Activated CD4-positive, alpha-beta T cell treated with anti-CD3 and anti-CD28 coated beads, Interleukin-2, Interleukin-4, amounts not matched to agents 100 ng/mL and 50 ng/mL, durations not matched to agents 16 hours and 8 hours (primary cell): ENCODE measurements at regions not wholly inside any gene's neighbourhood (a gene's known extent, or its start where the extent isn't known, plus 50 kb on each side); places are given as distances from the start of the nearest gene placed in this dataset.

Experiments used
- DNase-seq: peaks from one replicate; pipeline ENCODE4 v3.0.0-alpha.2; 2020; ENCODE audit warnings: low spot score

GRCh38 chr2:157184161-157184895 lies 73.2 kb upstream of the GALNT5 start:
- DNase-seq, result no peak

GRCh38 chr2:157185476-157186227 lies 71.9 kb upstream of the GALNT5 start:
- DNase-seq, result no peak

GRCh38 chr2:157190151-157190550 lies 67.4 kb upstream of the GALNT5 start:
- DNase-seq, result no peak

- no peak for DNase-seq
Measured at GRCh38 chr2:157191186-157191585, 66.3 kb upstream of the GALNT5 start.

GRCh38 chr2:157192445-157193423 lies 64.8 kb upstream of the GALNT5 start:
- DNase-seq, result no peak

- DNase-seq, result no peak
Measured at GRCh38 chr2:157193461-157193860, 64.0 kb upstream of the GALNT5 start.

GRCh38 chr2:157194097-157194688 lies 63.3 kb upstream of the GALNT5 start:
- DNase-seq, result peak; percentile 57

- DNase-seq, result no peak
Measured at GRCh38 chr2:157194844-157195243, 62.7 kb upstream of the GALNT5 start.

- DNase-seq, result no peak
Measured at GRCh38 chr2:157196956-157197355, 60.5 kb upstream of the GALNT5 start.

GRCh38 chr2:157197848-157198247 lies 59.7 kb upstream of the GALNT5 start:
- no peak for DNase-seq

- DNase-seq, result no peak
Measured at GRCh38 chr2:157203651-157204050, 53.9 kb upstream of the GALNT5 start.

- DNase-seq, result no peak
Measured at GRCh38 chr2:157204401-157204800, 53.1 kb upstream of the GALNT5 start.

GRCh38 chr2:157206916-157207315 lies 50.6 kb upstream of the GALNT5 start:
- no peak for DNase-seq
